ENCODE measurements at regions not wholly inside any gene's neighbourhood (a gene's known extent, or its start where the extent isn't known, plus 50 kb on each side); places are given as distances from the start of the nearest gene placed in this dataset.
A peak's percentile ranks its signal among the peaks of the same experiment; 100 is the strongest.

DNA sequence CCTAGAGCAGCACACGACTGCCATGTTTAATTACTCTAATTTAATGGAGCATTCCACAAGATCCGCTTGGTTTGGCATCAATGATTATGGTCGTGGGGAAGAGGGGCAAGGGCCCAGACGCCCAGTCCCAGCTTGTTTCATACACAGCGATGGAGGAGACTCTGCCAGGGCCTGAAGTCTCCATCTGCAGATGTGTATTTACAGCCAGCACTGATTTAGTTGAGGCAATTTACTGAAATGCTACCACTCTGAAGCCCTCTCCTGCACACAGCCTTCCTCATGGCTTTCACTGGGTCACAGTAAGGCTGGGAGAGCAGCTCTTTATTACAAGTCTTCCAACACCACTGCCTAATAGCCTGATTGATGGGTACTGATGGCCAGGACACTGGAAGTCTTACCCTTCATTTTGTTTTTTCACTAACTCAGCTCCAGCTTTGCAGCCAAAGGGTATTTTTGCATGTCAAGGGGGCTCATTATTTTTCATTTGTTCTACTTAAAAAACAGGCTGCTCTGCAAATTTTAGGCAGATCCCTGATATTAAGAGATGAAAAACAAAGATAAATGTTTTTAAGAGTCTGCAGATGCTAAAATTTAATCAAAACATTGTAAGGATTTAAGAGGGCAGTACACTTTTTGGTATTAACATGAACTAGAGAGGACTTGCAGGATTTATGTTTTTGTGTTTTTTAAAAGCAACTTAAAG lies 236.3 kb downstream of the SIPA1L2 start:
- H2BK120ac ChIP-seq (ENCODE audit: low read depth, low read length): no peak overlapping the region
- no peak overlapping the region for H3K9ac ChIP-seq (ENCODE audit: low read length)
- no peaks in the 10 kb centered on the region for H3K9me3 ChIP-seq (ENCODE audit: control insufficient read depth, low read length)
- peaks cover 5% of the 10 kb centered on the region for H3K4me1 ChIP-seq (ENCODE audit: control insufficient read depth, insufficient read depth, low read depth, low read length)
- H3K79me1 ChIP-seq (replicated peaks; ENCODE audit: low read length, poor library complexity, severe bottlenecking): no peaks in the 10 kb centered on the region
- H3K4me3 ChIP-seq (ENCODE audit: insufficient read depth in 1 of 2, low read depth in 1 of 2, low read length in 2 of 2): no peak overlapping the region
- no peak overlapping the region for H4K91ac ChIP-seq (ENCODE audit: low read length)
- no peak overlapping the region for H2AFZ ChIP-seq (ENCODE audit: low read depth, low read length)
- H3K27me3 ChIP-seq (ENCODE audit: control insufficient read depth in 1 of 2, insufficient read depth in 1 of 2, low read length in 2 of 2): no peaks in the 10 kb centered on the region
- H4K8ac ChIP-seq (ENCODE audit: low read length): no peak overlapping the region
- H2BK15ac ChIP-seq (ENCODE audit: low read depth, poor library complexity, severe bottlenecking): no peak overlapping the region
- H3K4me2 ChIP-seq (ENCODE audit: low read length, poor library complexity, severe bottlenecking): no peak overlapping the region
- H3K18ac ChIP-seq (ENCODE audit: low read depth in 1 of 2, low read length in 2 of 2): peak overlapping the region in 1 of 2 experiments; percentile 3
- DNase-seq: no peak
- H2BK12ac ChIP-seq (ENCODE audit: low read length in 2 of 2): no peak overlapping the region
- no peak overlapping the region for H3K27ac ChIP-seq (ENCODE audit: low read length, poor library complexity, severe bottlenecking)
- no peak overlapping the region for H3K4ac ChIP-seq (ENCODE audit: low read depth in 1 of 2, low read length in 2 of 2)
- 91% methylated on average over 5 of the region's 5 CpGs for WGBS
- H3K23ac ChIP-seq (ENCODE audit: low read length in 2 of 2): no peak overlapping the region
- H3K36me3 ChIP-seq (ENCODE audit: control insufficient read depth in 1 of 2, insufficient read depth in 2 of 2, low read depth in 1 of 2, low read length in 2 of 2): peaks cover 0 to 10% of the 10 kb centered on the region in 2 experiments
- no peak overlapping the region for H2AK5ac ChIP-seq (ENCODE audit: low read length, severe bottlenecking)
- H3K14ac ChIP-seq (ENCODE audit: low read length in 2 of 2): no peak overlapping the region
- no peak overlapping the region for H2BK5ac ChIP-seq (ENCODE audit: low read depth, low read length, poor library complexity, severe bottlenecking)

DNA sequence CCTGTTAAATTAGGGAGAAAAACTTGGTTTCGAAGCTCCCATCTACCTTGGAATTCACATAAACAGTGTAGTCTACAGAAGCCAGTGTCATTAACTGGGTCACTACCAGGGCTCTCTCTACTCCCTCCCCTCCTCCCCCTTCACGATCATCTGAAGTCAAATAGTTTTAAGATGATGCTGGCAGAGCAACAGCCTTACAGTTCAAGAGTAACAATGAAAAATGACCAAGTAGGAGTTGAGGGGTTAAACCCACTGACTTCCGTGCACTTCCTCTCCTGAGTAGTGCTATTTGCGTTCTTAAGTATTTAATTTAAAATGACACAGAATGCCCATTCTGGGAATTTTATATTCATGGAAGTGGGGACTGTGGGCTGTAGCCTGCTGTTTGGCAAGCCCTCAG lies 236.9 kb downstream of the SIPA1L2 start:
- Histone ChIP-seq H3K4me1 (ENCODE audit: control insufficient read depth, insufficient read depth, low read depth, low read length) (peaks cover 5% of the 10 kb centered on the region), H2BK15ac (ENCODE audit: low read depth, poor library complexity, severe bottlenecking) (no peak overlapping the region), H2BK12ac (ENCODE audit: low read length in 2 of 2) (no peak overlapping the region), H3K27me3 (ENCODE audit: control insufficient read depth in 1 of 2, insufficient read depth in 1 of 2, low read length in 2 of 2) (no peaks in the 10 kb centered on the region), H3K14ac (ENCODE audit: low read length in 2 of 2) (no peak overlapping the region), H2AK5ac (ENCODE audit: low read length, severe bottlenecking) (no peak overlapping the region), H2BK120ac (ENCODE audit: low read depth, low read length) (no peak overlapping the region), H3K4ac (ENCODE audit: low read depth in 1 of 2, low read length in 2 of 2) (no peak overlapping the region), H3K36me3 (ENCODE audit: control insufficient read depth in 1 of 2, insufficient read depth in 2 of 2, low read depth in 1 of 2, low read length in 2 of 2) (peaks cover 0 to 10% of the 10 kb centered on the region in 2 experiments), H2BK5ac (ENCODE audit: low read depth, low read length, poor library complexity, severe bottlenecking) (no peak overlapping the region), H3K79me1 (replicated peaks; ENCODE audit: low read length, poor library complexity, severe bottlenecking) (no peaks in the 10 kb centered on the region), H3K27ac (ENCODE audit: low read length, poor library complexity, severe bottlenecking) (no peak overlapping the region), H2AFZ (ENCODE audit: low read depth, low read length) (no peak overlapping the region), H3K18ac (ENCODE audit: low read depth in 1 of 2, low read length in 2 of 2) (no peak overlapping the region), H4K91ac (ENCODE audit: low read length) (no peak overlapping the region), H3K9me3 (ENCODE audit: control insufficient read depth, low read length) (no peaks in the 10 kb centered on the region), H3K9ac (ENCODE audit: low read length) (no peak overlapping the region), H4K8ac (ENCODE audit: low read length) (no peak overlapping the region), H3K4me3 (ENCODE audit: insufficient read depth in 1 of 2, low read depth in 1 of 2, low read length in 2 of 2) (no peak overlapping the region), H3K23ac (ENCODE audit: low read length in 2 of 2) (no peak overlapping the region), H3K4me2 (ENCODE audit: low read length, poor library complexity, severe bottlenecking) (no peak overlapping the region)
- 51% methylated on average over 4 of the region's 4 CpGs for whole genome bisulfite sequencing
- DNase-seq: peak; percentile 21

DNA sequence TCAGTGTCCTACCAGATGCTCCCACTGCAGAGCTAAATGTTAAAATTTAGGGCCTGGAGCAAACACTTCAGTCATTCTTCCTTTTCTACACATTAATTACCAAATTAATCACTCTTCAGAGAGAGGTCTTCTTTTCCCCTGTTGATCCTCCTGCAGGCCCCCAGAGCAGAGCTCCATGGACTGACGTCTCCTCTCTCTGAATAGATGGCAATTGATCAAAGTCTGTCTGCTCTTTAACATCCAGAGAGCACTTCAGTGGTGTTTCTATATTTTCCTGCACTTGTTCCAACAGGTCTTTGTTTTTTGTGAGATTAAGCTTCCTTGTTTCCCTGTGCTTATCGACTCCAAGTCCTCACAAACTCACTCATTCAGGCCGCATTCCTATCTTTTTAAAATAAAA lies 239.3 kb downstream of the SIPA1L2 start:
- H3K9me3 ChIP-seq (ENCODE audit: control insufficient read depth, low read length): no peaks in the 10 kb centered on the region
- WGBS: 71% methylated on average over 2 of the region's 3 CpGs
- no peaks in the 10 kb centered on the region for H3K27me3 ChIP-seq (ENCODE audit: control insufficient read depth in 1 of 2, insufficient read depth in 1 of 2, low read length in 2 of 2)
- no peak overlapping the region for H2BK15ac ChIP-seq (ENCODE audit: low read depth, poor library complexity, severe bottlenecking)
- peaks cover 8% of the 10 kb centered on the region for H3K4me1 ChIP-seq (ENCODE audit: control insufficient read depth, insufficient read depth, low read depth, low read length)
- H2BK120ac ChIP-seq (ENCODE audit: low read depth, low read length): no peak overlapping the region
- H3K4me2 ChIP-seq (ENCODE audit: low read length, poor library complexity, severe bottlenecking): no peak overlapping the region
- no peak for DNase-seq
- H3K14ac ChIP-seq (ENCODE audit: low read length in 2 of 2): no peak overlapping the region
- H2AFZ ChIP-seq (ENCODE audit: low read depth, low read length): no peak overlapping the region
- H4K8ac ChIP-seq (ENCODE audit: low read length): no peak overlapping the region
- no peaks in the 10 kb centered on the region for H3K79me1 ChIP-seq (replicated peaks; ENCODE audit: low read length, poor library complexity, severe bottlenecking)
- no peak overlapping the region for H2BK5ac ChIP-seq (ENCODE audit: low read depth, low read length, poor library complexity, severe bottlenecking)
- H2AK5ac ChIP-seq (ENCODE audit: low read length, severe bottlenecking): no peak overlapping the region
- no peak overlapping the region for H4K91ac ChIP-seq (ENCODE audit: low read length)
- H3K18ac ChIP-seq (ENCODE audit: low read depth in 1 of 2, low read length in 2 of 2): no peak overlapping the region
- H3K23ac ChIP-seq (ENCODE audit: low read length in 2 of 2): no peak overlapping the region
- H2BK12ac ChIP-seq (ENCODE audit: low read length in 2 of 2): no peak overlapping the region
- no peak overlapping the region for H3K4me3 ChIP-seq (ENCODE audit: insufficient read depth in 1 of 2, low read depth in 1 of 2, low read length in 2 of 2)
- H3K9ac ChIP-seq (ENCODE audit: low read length): no peak overlapping the region
- H3K36me3 ChIP-seq (ENCODE audit: control insufficient read depth in 1 of 2, insufficient read depth in 2 of 2, low read depth in 1 of 2, low read length in 2 of 2): no peaks in the 10 kb centered on the region
- no peak overlapping the region for H3K27ac ChIP-seq (ENCODE audit: low read length, poor library complexity, severe bottlenecking)
- H3K4ac ChIP-seq (ENCODE audit: low read depth in 1 of 2, low read length in 2 of 2): no peak overlapping the region

DNA sequence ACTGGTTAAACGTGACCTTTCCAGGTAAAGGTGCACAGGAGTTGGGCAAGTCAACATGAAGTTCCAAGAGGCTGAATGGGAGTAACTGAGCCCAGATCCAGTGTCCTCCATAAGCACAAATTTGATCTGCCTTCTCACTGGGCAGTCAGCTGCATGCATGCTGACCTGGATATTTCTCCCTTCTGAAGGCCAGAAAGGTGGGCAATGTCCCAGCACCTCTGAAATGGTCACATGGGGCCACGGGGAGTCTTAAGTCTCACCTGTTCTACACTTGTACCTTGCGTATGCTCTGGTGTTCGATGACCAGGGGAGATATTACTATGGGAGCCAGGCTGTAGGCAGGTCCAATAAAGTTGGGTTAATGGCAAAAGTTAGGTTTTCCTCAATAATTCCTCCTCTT lies 240.2 kb downstream of the SIPA1L2 start:
- H3K4me1 ChIP-seq (ENCODE audit: control insufficient read depth, insufficient read depth, low read depth, low read length): peaks cover 15% of the 10 kb centered on the region
- 96% methylated on average over 4 of the region's 4 CpGs for WGBS

More for the DNA sequence above, 240.2 kb downstream of the SIPA1L2 start:
- no peak overlapping the region for H2AFZ ChIP-seq (ENCODE audit: low read depth, low read length)
- no peak for DNase-seq
- no peak overlapping the region for H4K91ac ChIP-seq (ENCODE audit: low read length)
- no peak overlapping the region for H3K9ac ChIP-seq (ENCODE audit: low read length)
- no peak overlapping the region for H3K4me2 ChIP-seq (ENCODE audit: low read length, poor library complexity, severe bottlenecking)
- H3K27ac ChIP-seq (ENCODE audit: low read length, poor library complexity, severe bottlenecking): no peak overlapping the region
- no peak overlapping the region for H3K4ac ChIP-seq (ENCODE audit: low read depth in 1 of 2, low read length in 2 of 2)
- no peak overlapping the region for H2BK12ac ChIP-seq (ENCODE audit: low read length in 2 of 2)
- H4K8ac ChIP-seq (ENCODE audit: low read length): no peak overlapping the region
- H3K4me3 ChIP-seq (ENCODE audit: insufficient read depth in 1 of 2, low read depth in 1 of 2, low read length in 2 of 2): no peak overlapping the region
- no peak overlapping the region for H2BK5ac ChIP-seq (ENCODE audit: low read depth, low read length, poor library complexity, severe bottlenecking)
- no peak overlapping the region for H2BK120ac ChIP-seq (ENCODE audit: low read depth, low read length)
- no peak overlapping the region for H3K18ac ChIP-seq (ENCODE audit: low read depth in 1 of 2, low read length in 2 of 2)
- no peak overlapping the region for H2BK15ac ChIP-seq (ENCODE audit: low read depth, poor library complexity, severe bottlenecking)
- H3K27me3 ChIP-seq (ENCODE audit: control insufficient read depth in 1 of 2, insufficient read depth in 1 of 2, low read length in 2 of 2): no peaks in the 10 kb centered on the region
- H3K36me3 ChIP-seq (ENCODE audit: control insufficient read depth in 1 of 2, insufficient read depth in 2 of 2, low read depth in 1 of 2, low read length in 2 of 2): no peaks in the 10 kb centered on the region
- no peak overlapping the region for H2AK5ac ChIP-seq (ENCODE audit: low read length, severe bottlenecking)
- H3K14ac ChIP-seq (ENCODE audit: low read length in 2 of 2): no peak overlapping the region
- no peak overlapping the region for H3K23ac ChIP-seq (ENCODE audit: low read length in 2 of 2)
- H3K9me3 ChIP-seq (ENCODE audit: control insufficient read depth, low read length): no peaks in the 10 kb centered on the region
- H3K79me1 ChIP-seq (replicated peaks; ENCODE audit: low read length, poor library complexity, severe bottlenecking): no peaks in the 10 kb centered on the region

Data from mesenchymal stem cell (in vitro differentiated cells and primary cell).